Glutamatergic neuron (in vitro differentiated cells): ENCODE measurements at regions not wholly inside any gene's neighbourhood (a gene's known extent, or its start where the extent isn't known, plus 50 kb on each side); places are given as distances from the start of the nearest gene placed in this dataset.

Source experiments
- DNase-seq: peaks from one replicate; pipeline ENCODE4 v3.0.0; 2022
- H3K27ac Mint-ChIP-seq: one replicate; pipeline ENCODE4 v1.8.0; 2020; ENCODE audit warnings: mild to moderate bottlenecking, mixed read lengths, inconsistent platforms; ENCODE audit not compliant: unreplicated experiment
- H3K27me3 Mint-ChIP-seq: one replicate; pipeline ENCODE4 v1.8.0; 2020; ENCODE audit warnings: mild to moderate bottlenecking, moderate library complexity, mixed read lengths, inconsistent platforms; ENCODE audit not compliant: unreplicated experiment
- H3K36me3 Mint-ChIP-seq: one replicate; pipeline ENCODE4 v1.8.0; 2020; ENCODE audit warnings: mild to moderate bottlenecking, mixed read lengths, inconsistent platforms; ENCODE audit not compliant: unreplicated experiment
- H3K4me1 Mint-ChIP-seq: one replicate; pipeline ENCODE4 v1.8.0; 2020; ENCODE audit warnings: mild to moderate bottlenecking, low read depth, mixed read lengths, inconsistent platforms; ENCODE audit not compliant: unreplicated experiment
- H3K4me3 Mint-ChIP-seq: one replicate; pipeline ENCODE4 v1.8.0; 2020; ENCODE audit warnings: mild to moderate bottlenecking, mixed read lengths, inconsistent platforms; ENCODE audit not compliant: unreplicated experiment
- H3K9me3 Mint-ChIP-seq: one replicate; pipeline ENCODE4 v1.8.0; 2020; ENCODE audit warnings: mild to moderate bottlenecking, moderate library complexity, mixed read lengths, inconsistent platforms; ENCODE audit not compliant: unreplicated experiment
- TF ChIP-seq, protein P1 (sequence below): fragments of 200-600 bp; sonication (generic); IDR thresholded peaks from one replicate; pipeline ENCODE4 v1.5.0; 2021; ENCODE audit not compliant: partially characterized antibody, unreplicated experiment

DNA sequence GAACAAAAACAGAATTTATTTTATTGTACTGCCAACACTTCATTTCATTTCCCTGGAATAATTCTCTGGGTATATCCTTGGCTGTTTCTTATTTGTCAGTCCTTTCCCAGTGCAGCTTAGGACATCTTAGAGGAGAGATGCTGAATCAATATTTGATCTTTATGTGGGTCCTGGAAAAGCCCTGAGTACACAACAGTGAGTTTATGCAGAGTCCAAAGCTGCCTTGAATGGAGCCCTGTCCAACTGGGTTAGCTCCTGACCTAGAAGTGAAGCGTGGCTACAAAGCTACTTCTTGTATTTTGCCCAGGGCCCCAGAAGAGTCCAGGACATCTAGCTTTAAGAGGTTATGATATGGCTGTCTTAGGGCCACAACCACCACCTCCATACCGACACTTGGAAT, 378.0 kb upstream of the FAT3 start:
- Mint-ChIP-seq H3K4me1 (peaks cover 39% of the 10 kb centered on the region), H3K4me3 (no peak overlapping the region), H3K36me3 (no peaks in the 10 kb centered on the region), H3K27me3 (peaks cover 2% of the 10 kb centered on the region), H3K27ac (no peak overlapping the region), H3K9me3 (no peaks in the 10 kb centered on the region)
- TF ChIP-seq, protein P1, sequence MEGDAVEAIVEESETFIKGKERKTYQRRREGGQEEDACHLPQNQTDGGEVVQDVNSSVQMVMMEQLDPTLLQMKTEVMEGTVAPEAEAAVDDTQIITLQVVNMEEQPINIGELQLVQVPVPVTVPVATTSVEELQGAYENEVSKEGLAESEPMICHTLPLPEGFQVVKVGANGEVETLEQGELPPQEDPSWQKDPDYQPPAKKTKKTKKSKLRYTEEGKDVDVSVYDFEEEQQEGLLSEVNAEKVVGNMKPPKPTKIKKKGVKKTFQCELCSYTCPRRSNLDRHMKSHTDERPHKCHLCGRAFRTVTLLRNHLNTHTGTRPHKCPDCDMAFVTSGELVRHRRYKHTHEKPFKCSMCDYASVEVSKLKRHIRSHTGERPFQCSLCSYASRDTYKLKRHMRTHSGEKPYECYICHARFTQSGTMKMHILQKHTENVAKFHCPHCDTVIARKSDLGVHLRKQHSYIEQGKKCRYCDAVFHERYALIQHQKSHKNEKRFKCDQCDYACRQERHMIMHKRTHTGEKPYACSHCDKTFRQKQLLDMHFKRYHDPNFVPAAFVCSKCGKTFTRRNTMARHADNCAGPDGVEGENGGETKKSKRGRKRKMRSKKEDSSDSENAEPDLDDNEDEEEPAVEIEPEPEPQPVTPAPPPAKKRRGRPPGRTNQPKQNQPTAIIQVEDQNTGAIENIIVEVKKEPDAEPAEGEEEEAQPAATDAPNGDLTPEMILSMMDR: no peak
- no peak for DNase-seq

DNA sequence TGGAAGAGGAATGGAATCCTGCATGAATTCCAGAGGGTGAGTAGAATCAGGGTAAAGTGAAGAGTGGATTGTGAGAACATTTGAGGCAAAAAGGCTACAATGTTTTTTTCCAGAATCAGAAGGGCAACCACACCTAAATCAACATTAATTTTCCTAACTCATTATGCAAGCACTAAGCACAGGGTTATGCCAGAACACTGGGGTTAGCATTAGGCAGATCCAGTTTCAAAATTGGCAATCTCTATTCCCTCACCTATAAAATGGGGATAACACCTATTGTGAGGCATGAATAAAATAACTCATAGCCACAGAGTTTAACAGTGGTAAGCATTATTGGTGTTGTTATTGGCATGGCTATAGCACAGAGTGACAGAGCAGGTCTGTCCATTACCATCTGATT, 378.6 kb upstream of the FAT3 start:
- Mint-ChIP-seq H3K27ac (no peak overlapping the region), H3K4me1 (peaks cover 39% of the 10 kb centered on the region), H3K36me3 (no peaks in the 10 kb centered on the region), H3K9me3 (no peaks in the 10 kb centered on the region), H3K4me3 (no peak overlapping the region), H3K27me3 (peaks cover 2% of the 10 kb centered on the region)
- TF ChIP-seq, protein P1: no peak
- DNase-seq: no peak

DNA sequence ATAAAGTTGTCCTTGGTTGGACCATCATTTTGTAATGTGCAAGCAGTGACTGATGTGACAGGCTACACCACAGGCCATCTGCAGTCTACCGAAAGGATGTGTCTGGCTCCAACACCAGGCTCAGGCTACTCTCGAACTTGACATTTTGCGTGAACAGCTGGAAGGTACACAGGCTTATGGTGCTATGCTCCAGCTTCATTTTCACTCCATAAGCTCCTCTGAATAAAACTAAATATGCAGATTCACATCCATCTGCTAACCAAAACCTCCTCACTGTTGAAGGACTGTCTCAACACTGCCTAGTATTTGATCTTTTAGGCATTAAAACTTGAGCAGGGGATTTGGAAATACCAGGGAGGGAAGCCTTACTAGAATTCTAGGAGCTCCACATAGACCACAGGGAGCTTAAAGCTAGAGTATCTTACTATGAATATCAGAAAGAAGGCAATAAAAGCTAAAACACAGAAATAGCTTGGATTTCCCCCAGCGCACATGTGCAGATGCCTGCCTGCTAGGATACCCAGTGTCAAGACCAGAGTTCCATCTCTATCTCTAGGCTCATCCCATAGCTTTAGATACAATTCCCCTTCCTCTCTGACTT, 383.9 kb upstream of the FAT3 start:
- Mint-ChIP-seq H3K4me1 (peaks cover 21% of the 10 kb centered on the region), H3K27ac (no peak overlapping the region), H3K27me3 (peaks cover 2% of the 10 kb centered on the region), H3K9me3 (no peaks in the 10 kb centered on the region), H3K36me3 (no peaks in the 10 kb centered on the region), H3K4me3 (no peak overlapping the region)
- no peak for DNase-seq
- TF ChIP-seq, protein P1: no peak

DNA sequence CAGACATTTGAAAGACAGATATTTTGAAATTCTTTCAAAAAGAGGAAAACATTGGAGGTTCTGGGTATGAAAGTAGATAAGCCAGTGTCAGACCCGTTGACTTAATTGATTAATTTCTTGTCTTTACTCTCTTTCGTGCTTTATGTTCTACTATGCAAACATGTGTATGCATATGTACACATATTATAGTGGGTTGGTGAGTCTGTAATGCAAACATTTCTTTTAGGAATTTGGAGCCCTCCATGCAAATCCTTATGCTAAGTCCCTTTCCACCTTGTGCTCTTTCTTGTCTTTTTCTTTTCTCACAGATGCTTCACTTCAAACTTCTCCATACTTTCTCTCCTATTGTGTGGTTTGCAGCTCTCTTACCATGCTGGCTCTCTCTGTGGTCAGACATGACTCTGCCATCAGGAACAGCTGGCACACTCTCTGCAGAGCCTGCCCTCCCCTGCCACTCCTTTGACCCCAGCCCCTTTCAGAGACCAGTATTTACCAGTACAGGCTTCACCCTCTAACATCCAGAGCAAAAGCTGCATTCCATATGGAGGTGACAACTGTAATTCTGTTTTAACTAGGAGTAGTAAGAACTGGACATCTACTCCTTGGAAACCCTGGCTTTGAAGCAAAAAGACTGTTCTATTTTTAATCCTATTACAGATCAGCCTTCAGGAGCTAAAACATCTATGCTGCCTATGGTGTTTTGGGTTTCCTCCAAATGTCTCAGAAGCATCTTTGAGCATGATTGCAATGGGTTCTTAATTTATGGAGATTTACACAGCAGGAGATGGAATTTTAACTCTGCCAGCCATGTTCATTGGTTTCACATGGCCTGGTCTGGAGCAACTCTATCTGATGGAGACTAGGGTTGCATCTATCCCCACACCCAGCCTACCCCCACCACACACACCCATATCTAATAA, 386.9 kb upstream of the FAT3 start:
- H3K9me3 Mint-ChIP-seq: no peaks in the 10 kb centered on the region
- TF ChIP-seq, protein P1: no peak
- H3K36me3 Mint-ChIP-seq: no peaks in the 10 kb centered on the region
- peaks cover 16% of the 10 kb centered on the region for H3K4me1 Mint-ChIP-seq
- H3K27ac Mint-ChIP-seq: no peak overlapping the region
- no peak for DNase-seq
- peaks cover 2% of the 10 kb centered on the region for H3K27me3 Mint-ChIP-seq
- no peak overlapping the region for H3K4me3 Mint-ChIP-seq

DNA sequence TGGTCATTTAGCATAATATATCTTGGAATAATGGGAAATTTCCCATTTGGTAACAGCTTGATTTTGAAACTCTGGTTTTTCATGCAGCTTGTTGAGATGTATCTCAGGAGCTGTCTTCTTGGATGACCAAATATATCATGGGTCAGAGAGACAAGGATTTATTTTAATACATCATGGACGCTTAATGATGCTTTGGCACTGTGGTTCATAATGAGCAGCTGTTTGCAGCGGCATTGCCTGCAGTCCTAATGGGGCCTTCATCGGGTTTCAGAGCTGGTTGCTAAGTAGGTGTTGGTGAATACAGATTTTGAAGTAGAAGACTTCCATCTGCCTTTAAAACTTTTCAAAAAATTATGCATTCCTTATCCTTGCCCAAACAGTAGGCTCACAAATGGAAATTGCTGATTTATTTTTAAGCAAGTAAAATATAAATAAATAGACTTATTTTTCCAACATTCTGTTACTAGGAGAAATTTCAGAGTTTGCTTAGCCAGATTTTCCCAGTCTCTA, 389.5 kb upstream of the FAT3 start:
- no peak overlapping the region for H3K27ac Mint-ChIP-seq
- no peak overlapping the region for H3K4me3 Mint-ChIP-seq
- TF ChIP-seq, protein P1: no peak
- DNase-seq: no peak
- no peaks in the 10 kb centered on the region for H3K9me3 Mint-ChIP-seq
- peaks cover 2% of the 10 kb centered on the region for H3K27me3 Mint-ChIP-seq
- H3K4me1 Mint-ChIP-seq: peaks cover 7% of the 10 kb centered on the region
- peaks cover 5% of the 10 kb centered on the region for H3K36me3 Mint-ChIP-seq
